SW480 (cell line): ENCODE measurements at regions not wholly inside any gene's neighbourhood (a gene's known extent, or its start where the extent isn't known, plus 50 kb on each side); places are given as distances from the start of the nearest gene placed in this dataset.
"Not testable (repeated sequence)": the region's sequence is repeated elsewhere in the genome, so short reads cannot be mapped to it uniquely, and the experiment has no call there.

Source experiments
- DNase-seq: peaks from one replicate; pipeline ENCODE4 v3.0.0-alpha.2; 2016; ENCODE audit warnings: low spot score

- no peak for DNase-seq
These were observed 325.6 kb upstream of the MAGI2 start for GRCh38 chr7:79778786-79779770.

GRCh38 chr7:79775911-79776310 is 322.4 kb upstream of the MAGI2 start:
- DNase-seq = no peak

GRCh38 chr7:79774150-79774549 is 320.7 kb upstream of the MAGI2 start:
- DNase-seq = no peak

- DNase-seq = no peak
These were observed 317.5 kb upstream of the MAGI2 start for GRCh38 chr7:79770970-79771369.

GRCh38 chr7:79770063-79770462 is 316.6 kb upstream of the MAGI2 start:
- no peak for DNase-seq

- DNase-seq = not testable (repeated sequence)
These were observed 314.6 kb upstream of the MAGI2 start for GRCh38 chr7:79767876-79768560.

GRCh38 chr7:79767192-79767591 is 313.7 kb upstream of the MAGI2 start:
- DNase-seq = not testable (repeated sequence)

- DNase-seq = no peak
These were observed 308.5 kb upstream of the MAGI2 start for GRCh38 chr7:79761876-79762429.

GRCh38 chr7:79750941-79751340 is 297.5 kb upstream of the MAGI2 start:
- DNase-seq = not testable (repeated sequence)

GRCh38 chr7:79749856-79750255 is 296.4 kb upstream of the MAGI2 start:
- no peak for DNase-seq

- DNase-seq = peak; percentile 31
These were observed 288.2 kb upstream of the MAGI2 start for GRCh38 chr7:79741684-79742083.

GRCh38 chr7:79740076-79740475 is 286.6 kb upstream of the MAGI2 start:
- no peak for DNase-seq

- DNase-seq = not testable (repeated sequence)
These were observed 285.7 kb upstream of the MAGI2 start for GRCh38 chr7:79739036-79739709.

GRCh38 chr7:79736418-79736817 is 283.0 kb upstream of the MAGI2 start:
- no peak for DNase-seq

GRCh38 chr7:79735012-79735411 is 281.5 kb upstream of the MAGI2 start:
- no peak for DNase-seq

GRCh38 chr7:79734181-79734580 is 280.7 kb upstream of the MAGI2 start:
- DNase-seq = peak; percentile 87

GRCh38 chr7:79732535-79732934 is 279.1 kb upstream of the MAGI2 start:
- DNase-seq = no peak

GRCh38 chr7:79730971-79731370 is 277.5 kb upstream of the MAGI2 start:
- no peak for DNase-seq

- no peak for DNase-seq
These were observed 270.6 kb upstream of the MAGI2 start for GRCh38 chr7:79723833-79724618.

GRCh38 chr7:79722217-79722616 is 268.8 kb upstream of the MAGI2 start:
- DNase-seq = no peak

- DNase-seq = no peak
These were observed 265.7 kb upstream of the MAGI2 start for GRCh38 chr7:79719216-79719615.
